Mucosa of descending colon (tissue), 3 donors: ENCODE measurements at regions not wholly inside any gene's neighbourhood (a gene's known extent, or its start where the extent isn't known, plus 50 kb on each side); places are given as distances from the start of the nearest gene placed in this dataset.

ENCODE experiments used
- ATAC-seq: fragments of 200-7000 bp; cut with Tn5 transposase; one replicate; pipeline ENCODE4 v1.9.1; 2020; ENCODE audit warnings: mild to moderate bottlenecking, moderate library complexity
- DNase-seq, 3 donors: peaks; one replicate each; pipeline ENCODE4 v3.0.0-alpha.2; 2020
- H3K36me3 ChIP-seq: fragments of 200-600 bp; one replicate; pipeline ENCODE4 v1.8.0; 2021; ENCODE audit warnings: low read depth, mild to moderate bottlenecking
- H3K4me1 ChIP-seq: fragments of 200-600 bp; one replicate; pipeline ENCODE4 v1.8.0; 2021; ENCODE audit warnings: low read depth, mild to moderate bottlenecking
- H3K4me3 ChIP-seq: fragments of 200-600 bp; one replicate; pipeline ENCODE4 v1.8.0; 2021; ENCODE audit warnings: mild to moderate bottlenecking
- H3K9me3 ChIP-seq: fragments of 200-600 bp; one replicate; pipeline ENCODE4 v1.8.0; 2021; ENCODE audit warnings: mild to moderate bottlenecking
- CTCF ChIP-seq: fragments of 200-600 bp; IDR thresholded peaks from one replicate; pipeline ENCODE4 v1.8.0; 2022; ENCODE audit warnings: antibody characterized with exemption, mild to moderate bottlenecking
- intact Hi-C, 2 donors: fragments of 100-400 bp; cut with DNase I in 1 of 2; cut with micrococcal nuclease in 1 of 2; formaldehyde crosslinking; loops; one replicate each; pipeline versions ENCODE4 v1.11.0 to v1.11.1; 2022; cut with DNase I, micrococcal nuclease
- donor health status: DM: no; HTN: no; CAD: no; lungs with moderate emphysema.
- donor health status: DM: no; HTN: no; CAD: no.
- donor health status: DM: no; HTN: yes; CAD: no.

- Histone ChIP-seq H3K4me3 (no peak overlapping the region), H3K36me3 (no peaks in the 10 kb centered on the region), H3K9me3 (no peaks in the 10 kb centered on the region), H3K4me1 (no peaks in the 10 kb centered on the region)
- DNase-seq (no peak), ATAC-seq (peak; percentile 21)
- intact Hi-C loops, result no loop called here
- no peak for TF ChIP-seq CTCF
These were observed 102.8 kb downstream of the SNX18 start for GRCh38 chr5:54620141-54620933.

- intact Hi-C loops, result no loop called here
- H3K4me1 ChIP-seq, result no peaks in the 10 kb centered on the region
These were observed 102.2 kb downstream of the SNX18 start for GRCh38 chr5:54619731-54620130.

DNA sequence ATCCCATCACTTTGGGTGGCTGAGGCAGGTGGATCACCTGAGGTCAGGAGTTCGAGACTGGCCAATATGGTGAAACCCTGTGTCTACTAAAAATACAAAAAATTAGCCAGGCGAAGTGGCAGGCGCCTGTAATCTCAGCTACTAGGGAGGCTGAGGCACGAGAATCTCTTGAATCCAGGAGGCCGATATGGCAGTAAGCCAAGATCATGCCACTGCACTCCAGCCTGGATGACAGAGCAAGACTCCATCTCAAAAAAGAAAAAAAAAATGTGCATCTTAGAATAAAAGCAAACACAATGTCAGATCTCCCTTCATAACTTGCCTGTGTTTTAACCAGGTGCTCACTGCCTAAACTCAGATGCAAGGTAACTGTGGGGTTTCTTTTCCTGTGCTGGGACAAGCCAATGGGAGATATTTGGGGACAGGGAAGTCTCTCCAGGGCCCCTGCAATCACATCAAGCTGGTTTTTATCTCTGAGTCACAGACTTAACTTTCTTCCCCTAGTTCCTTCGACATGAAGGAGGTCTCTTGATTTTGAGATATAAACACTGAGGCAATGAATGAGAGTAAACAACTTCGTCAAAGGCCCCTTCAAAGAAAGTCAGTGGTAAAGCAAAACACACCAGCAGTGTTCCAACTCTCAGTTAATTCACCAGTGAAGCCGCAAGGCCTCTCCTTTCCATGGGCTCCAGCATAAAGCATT is 99.1 kb downstream of the SNX18 start:
- no peaks in the 10 kb centered on the region for H3K4me1 ChIP-seq
- intact Hi-C loops, result no loop called here
- H3K9me3 ChIP-seq, result no peaks in the 10 kb centered on the region
- ATAC-seq (no peak), DNase-seq (no peak)
- no peak for TF ChIP-seq CTCF
- no peaks in the 10 kb centered on the region for H3K36me3 ChIP-seq
- no peak overlapping the region for H3K4me3 ChIP-seq

More at GRCh38 chr5:54619731-54620130, 102.2 kb downstream of the SNX18 start:
- DNase-seq, result no peak
- H3K36me3 ChIP-seq, result no peaks in the 10 kb centered on the region
- H3K9me3 ChIP-seq, result no peaks in the 10 kb centered on the region
- H3K4me3 ChIP-seq, result no peak overlapping the region
- no peak for TF ChIP-seq CTCF
- ATAC-seq, result no peak

DNA sequence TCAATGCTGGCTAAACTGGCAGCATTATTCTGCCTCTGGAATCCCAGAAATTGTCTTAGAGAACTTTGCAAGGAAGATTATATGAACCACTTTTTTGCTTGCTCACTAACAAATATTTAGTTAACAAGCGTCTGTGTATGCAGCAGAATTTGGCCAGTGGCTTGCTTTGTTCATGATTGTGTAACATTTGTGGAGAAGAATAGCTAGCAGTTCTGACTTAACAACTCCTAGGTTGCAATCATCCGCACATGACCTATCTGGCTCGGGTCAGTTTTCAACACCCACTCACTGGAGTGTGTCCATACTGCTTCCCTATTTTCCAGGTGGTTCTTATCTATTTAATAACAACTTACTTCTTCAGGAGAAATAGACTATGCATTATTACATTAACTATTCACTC is 98.5 kb downstream of the SNX18 start:
- ATAC-seq (peak; percentile 60), DNase-seq (peak in 1 of 3 donors; percentile 35)
- Histone ChIP-seq H3K9me3 (no peaks in the 10 kb centered on the region), H3K4me3 (no peak overlapping the region), H3K4me1 (no peaks in the 10 kb centered on the region), H3K36me3 (no peaks in the 10 kb centered on the region)
- intact Hi-C loops, result no loop called here
- TF ChIP-seq CTCF, result no peak

DNA sequence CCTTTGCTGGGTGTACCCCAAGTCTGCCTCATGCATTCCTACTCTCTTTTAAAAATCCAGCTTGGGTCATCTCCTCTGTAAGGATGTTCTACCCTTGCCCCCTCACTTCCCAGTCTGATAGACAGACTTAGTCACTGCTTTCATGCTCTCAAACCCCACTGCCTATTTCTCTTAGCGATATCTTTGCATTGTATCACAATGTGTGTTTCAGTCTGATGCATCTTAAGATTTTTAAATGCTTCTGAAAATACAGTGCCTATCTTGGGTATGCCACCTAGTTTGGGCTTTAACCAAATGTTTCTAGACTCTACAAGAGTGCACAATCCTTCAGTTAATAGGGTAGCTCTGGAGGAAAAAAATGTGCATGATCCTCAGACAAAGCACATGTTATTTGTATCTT is 97.8 kb downstream of the SNX18 start:
- H3K9me3 ChIP-seq, result no peaks in the 10 kb centered on the region
- H3K4me3 ChIP-seq, result no peak overlapping the region
- ATAC-seq, result no peak
- no peaks in the 10 kb centered on the region for H3K36me3 ChIP-seq
- no peaks in the 10 kb centered on the region for H3K4me1 ChIP-seq
- no peak for DNase-seq
- TF ChIP-seq CTCF, result no peak
- intact Hi-C loops, result no loop called here
